ENCODE measurements at regions not wholly inside any gene's neighbourhood (a gene's known extent, or its start where the extent isn't known, plus 50 kb on each side); places are given as distances from the start of the nearest gene placed in this dataset.

DNA sequence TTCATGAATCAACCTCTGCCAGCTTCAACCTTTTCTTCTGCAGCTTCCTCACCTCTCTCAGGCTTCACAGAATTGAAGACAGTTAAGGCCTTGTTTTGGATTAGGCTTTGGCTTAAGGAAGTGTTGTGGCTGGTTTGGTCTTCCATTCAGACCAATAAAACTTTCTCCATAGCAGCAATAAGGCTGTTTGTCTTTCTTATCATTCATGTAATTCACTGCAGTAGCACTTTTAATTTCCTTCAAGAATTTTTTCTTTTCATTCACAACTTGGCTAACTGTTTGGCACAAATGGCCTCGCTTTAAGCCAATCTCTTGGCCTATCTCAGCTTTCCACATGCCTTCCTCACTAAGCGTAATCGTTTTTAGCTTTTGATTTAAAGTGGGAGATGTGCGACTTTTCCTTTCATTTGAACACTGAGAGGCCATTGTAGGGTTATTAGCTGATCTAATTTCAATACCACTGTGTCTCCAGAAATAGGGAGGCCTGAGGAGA is 229.5 kb downstream of the IPO8 start:
- 81 to 84% methylated on average over 4 of the region's 4 CpGs for WGBS, 2 donors
- no peak overlapping the region for H3K4me3 ChIP-seq
- TF ChIP-seq, protein P1, sequence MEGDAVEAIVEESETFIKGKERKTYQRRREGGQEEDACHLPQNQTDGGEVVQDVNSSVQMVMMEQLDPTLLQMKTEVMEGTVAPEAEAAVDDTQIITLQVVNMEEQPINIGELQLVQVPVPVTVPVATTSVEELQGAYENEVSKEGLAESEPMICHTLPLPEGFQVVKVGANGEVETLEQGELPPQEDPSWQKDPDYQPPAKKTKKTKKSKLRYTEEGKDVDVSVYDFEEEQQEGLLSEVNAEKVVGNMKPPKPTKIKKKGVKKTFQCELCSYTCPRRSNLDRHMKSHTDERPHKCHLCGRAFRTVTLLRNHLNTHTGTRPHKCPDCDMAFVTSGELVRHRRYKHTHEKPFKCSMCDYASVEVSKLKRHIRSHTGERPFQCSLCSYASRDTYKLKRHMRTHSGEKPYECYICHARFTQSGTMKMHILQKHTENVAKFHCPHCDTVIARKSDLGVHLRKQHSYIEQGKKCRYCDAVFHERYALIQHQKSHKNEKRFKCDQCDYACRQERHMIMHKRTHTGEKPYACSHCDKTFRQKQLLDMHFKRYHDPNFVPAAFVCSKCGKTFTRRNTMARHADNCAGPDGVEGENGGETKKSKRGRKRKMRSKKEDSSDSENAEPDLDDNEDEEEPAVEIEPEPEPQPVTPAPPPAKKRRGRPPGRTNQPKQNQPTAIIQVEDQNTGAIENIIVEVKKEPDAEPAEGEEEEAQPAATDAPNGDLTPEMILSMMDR (IDR thresholded peaks at IDR 0.05): no peak
- H3K9me3 ChIP-seq: no peaks in the 10 kb centered on the region
- DNase-seq: no peak
- no peaks in the 10 kb centered on the region for H3K27me3 ChIP-seq
- FAIRE-seq: no peak
- no peak overlapping the region for H3K27ac ChIP-seq
- no peaks in the 10 kb centered on the region for H3K36me3 ChIP-seq
- no peaks in the 10 kb centered on the region for H3K4me1 ChIP-seq
- no peak for ATAC-seq
- intact Hi-C loops (cut with DNase I): no loop called here

DNA sequence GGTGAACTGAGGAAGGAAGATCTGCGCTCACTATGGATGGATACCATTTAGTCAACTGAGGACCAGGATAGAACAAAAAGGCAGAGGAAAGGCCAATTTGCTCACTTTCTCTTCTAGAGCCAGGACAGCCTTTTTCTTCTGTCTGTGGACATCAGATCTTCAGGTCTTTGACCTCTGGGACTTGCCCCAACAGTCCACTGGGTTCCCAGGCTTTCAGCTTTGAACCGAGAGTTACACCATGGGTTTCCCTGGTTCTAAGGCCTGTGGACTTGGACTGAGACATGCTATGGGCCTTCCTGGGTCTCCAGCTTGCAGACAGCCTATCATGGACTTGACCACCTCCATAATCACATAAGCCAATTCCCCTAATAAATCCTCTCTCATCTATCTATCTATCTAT is 232.0 kb downstream of the IPO8 start:
- H3K9me3 ChIP-seq: no peaks in the 10 kb centered on the region
- no peaks in the 10 kb centered on the region for H3K4me1 ChIP-seq
- DNase-seq: no peak
- no peaks in the 10 kb centered on the region for H3K27me3 ChIP-seq
- H3K36me3 ChIP-seq: no peaks in the 10 kb centered on the region
- intact Hi-C loops (cut with DNase I): no loop called here
- no peak for ATAC-seq
- no peak for FAIRE-seq
- TF ChIP-seq, protein P1 (IDR thresholded peaks at IDR 0.05): no peak
- no peak overlapping the region for H3K4me3 ChIP-seq
- no peak overlapping the region for H3K27ac ChIP-seq
- WGBS, 2 donors: 46 to 93% methylated on average over 2 of the region's 2 CpGs

DNA sequence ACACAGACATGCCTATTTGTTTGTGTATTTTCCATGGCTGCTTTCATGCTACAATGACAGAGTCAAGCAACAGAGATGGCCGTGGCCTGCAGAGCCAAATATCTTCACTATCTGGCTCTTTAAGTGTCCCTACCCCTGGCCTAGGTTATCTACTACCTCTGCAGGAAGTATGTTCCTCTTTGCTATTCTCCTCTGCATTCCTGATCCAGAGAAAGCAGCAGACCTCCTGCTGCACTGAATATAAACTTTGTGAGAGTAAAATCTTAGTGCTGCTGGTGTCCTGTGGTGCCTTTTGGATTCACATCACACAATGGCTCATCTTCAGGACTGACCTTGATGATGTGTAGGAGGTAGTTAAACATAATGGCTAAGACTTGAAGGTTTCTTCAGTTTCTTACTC is 233.4 kb downstream of the IPO8 start:
- WGBS, 2 donors: 75 to 76% methylated on average over 1 of the region's 1 CpG
- H3K4me1 ChIP-seq: no peaks in the 10 kb centered on the region
- DNase-seq: no peak
- no peaks in the 10 kb centered on the region for H3K36me3 ChIP-seq
- no peaks in the 10 kb centered on the region for H3K27me3 ChIP-seq
- no peaks in the 10 kb centered on the region for H3K9me3 ChIP-seq
- intact Hi-C loops (cut with DNase I): no loop called here
- no peak for FAIRE-seq
- H3K4me3 ChIP-seq: no peak overlapping the region
- TF ChIP-seq, protein P1 (IDR thresholded peaks at IDR 0.05): no peak
- no peak for ATAC-seq
- no peak overlapping the region for H3K27ac ChIP-seq

DNA sequence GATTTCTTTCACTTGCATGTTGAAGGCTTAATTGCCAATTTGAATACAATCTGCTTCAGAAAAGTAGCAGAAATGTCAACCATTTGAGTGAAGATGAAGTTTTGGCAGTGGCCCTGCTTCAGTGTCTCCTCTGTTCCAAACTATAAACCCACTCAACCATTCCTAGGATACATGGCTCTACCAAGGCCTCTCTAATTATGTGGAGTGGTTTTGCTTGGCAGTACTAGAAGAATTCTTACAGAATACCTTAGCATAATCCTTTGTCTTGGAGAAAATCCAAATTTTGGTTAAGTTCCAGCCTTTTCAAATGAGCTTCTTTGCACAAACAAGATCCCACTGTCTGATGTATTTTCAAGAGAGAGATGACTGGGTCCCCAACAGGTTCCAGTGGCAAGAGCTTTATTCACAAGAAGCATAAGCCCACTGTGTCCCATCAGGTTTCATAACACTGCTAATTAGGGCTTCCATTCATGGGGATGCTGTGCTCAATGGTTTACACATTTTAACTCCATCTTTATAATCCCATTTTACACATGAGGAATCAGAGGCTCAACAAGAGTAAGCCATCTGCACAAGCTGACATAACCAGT is 234.5 kb downstream of the IPO8 start:
- no peak for FAIRE-seq
- Histone ChIP-seq H3K9me3 (no peaks in the 10 kb centered on the region), H3K4me3 (no peak overlapping the region), H3K4me1 (no peaks in the 10 kb centered on the region), H3K27me3 (no peaks in the 10 kb centered on the region), H3K36me3 (no peaks in the 10 kb centered on the region), H3K27ac (no peak overlapping the region)
- intact Hi-C loops (cut with DNase I): no loop called here
- TF ChIP-seq, protein P1 (IDR thresholded peaks at IDR 0.05): no peak
- ATAC-seq: no peak
- no peak for DNase-seq

DNA sequence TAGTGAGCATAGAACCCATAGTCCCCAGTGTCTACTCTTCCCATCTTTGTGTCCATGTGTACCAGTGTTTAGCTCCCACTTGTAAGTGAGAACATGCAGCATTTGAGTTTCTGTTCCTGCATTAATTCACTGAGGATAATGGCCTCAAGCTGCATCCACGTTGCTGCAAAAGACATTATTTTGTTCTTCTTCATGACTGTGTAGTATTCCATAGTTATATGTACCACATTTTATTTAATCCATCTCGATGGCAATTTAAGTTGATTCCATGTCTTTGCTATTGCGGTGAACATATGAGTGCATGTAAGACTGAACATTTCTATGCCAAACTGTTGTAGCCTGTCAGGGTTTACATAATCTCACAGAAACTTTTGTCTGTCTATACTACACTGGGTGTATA is 237.2 kb downstream of the IPO8 start:
- no peaks in the 10 kb centered on the region for H3K36me3 ChIP-seq
- H3K4me3 ChIP-seq: no peak overlapping the region
- ATAC-seq (no peak), DNase-seq (no peak), FAIRE-seq (no peak)
- H3K27ac ChIP-seq: no peak overlapping the region
- H3K9me3 ChIP-seq: no peaks in the 10 kb centered on the region
- intact Hi-C loops (cut with DNase I): no loop called here
- no peaks in the 10 kb centered on the region for H3K27me3 ChIP-seq
- H3K4me1 ChIP-seq: no peaks in the 10 kb centered on the region
- TF ChIP-seq, protein P1 (IDR thresholded peaks at IDR 0.05): no peak
- WGBS, 2 donors: 76 to 80% methylated on average over 3 of the region's 3 CpGs
